ENCODE measurements at regions not wholly inside any gene's neighbourhood (a gene's known extent, or its start where the extent isn't known, plus 50 kb on each side); places are given as distances from the start of the nearest gene placed in this dataset.

GRCh38 chr1:90778486-90778885, 61.4 kb upstream of the BARHL2 start:
- H3K9me3 Mint-ChIP-seq: no peaks in the 10 kb centered on the region
- H3K36me3 Mint-ChIP-seq: no peaks in the 10 kb centered on the region
- H3K4me1 Mint-ChIP-seq: peaks cover 7% of the 10 kb centered on the region
- no peak overlapping the region for H3K4me3 Mint-ChIP-seq
- ATAC-seq: peak; percentile 43
- DNase-seq (ENCODE audit: low spot score in 2 of 2): no peak
- no peak overlapping the region for H3K27ac Mint-ChIP-seq

- Mint-ChIP-seq H3K36me3 (no peaks in the 10 kb centered on the region), H3K4me1 (peaks cover 7% of the 10 kb centered on the region), H3K4me3 (no peak overlapping the region), H3K27ac (no peak overlapping the region), H3K9me3 (no peaks in the 10 kb centered on the region)
- DNase-seq (ENCODE audit: low spot score in 2 of 2): no peak
- ATAC-seq: no peak
Measured at GRCh38 chr1:90773812-90774211, 56.7 kb upstream of the BARHL2 start.

DNA sequence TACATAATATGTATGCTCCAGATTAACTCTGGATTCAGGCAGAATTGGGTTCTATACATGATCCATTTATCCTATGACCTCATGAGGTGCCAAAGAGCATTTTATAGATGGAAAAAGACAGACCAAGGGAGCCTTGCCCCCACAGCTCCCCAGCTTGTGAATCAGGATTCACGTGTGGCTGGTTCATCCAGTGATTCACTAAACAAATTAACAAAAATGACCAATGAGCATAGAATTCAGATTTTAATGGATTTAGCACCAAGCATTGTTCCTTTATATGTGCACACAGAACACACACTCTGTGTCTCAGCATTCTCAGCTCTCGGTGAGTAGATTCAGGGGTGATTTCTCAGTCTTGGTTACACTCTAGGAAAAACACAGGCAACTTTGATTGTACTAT, 51.7 kb upstream of the BARHL2 start:
- H3K27ac Mint-ChIP-seq: no peak overlapping the region
- no peak for ATAC-seq
- H3K4me1 Mint-ChIP-seq: peaks cover 4% of the 10 kb centered on the region
- H3K4me3 Mint-ChIP-seq: no peak overlapping the region
- no peaks in the 10 kb centered on the region for H3K36me3 Mint-ChIP-seq
- DNase-seq (ENCODE audit: low spot score in 2 of 2): no peak
- H3K9me3 Mint-ChIP-seq: peaks cover 3% of the 10 kb centered on the region

- DNase-seq (ENCODE audit: low spot score in 2 of 2): no peak
- Mint-ChIP-seq H3K9me3 (peaks cover 3% of the 10 kb centered on the region), H3K27ac (no peak overlapping the region), H3K4me3 (no peak overlapping the region), H3K4me1 (peaks cover 5% of the 10 kb centered on the region), H3K36me3 (no peaks in the 10 kb centered on the region)
- peak; percentile 40 for ATAC-seq
Measured at GRCh38 chr1:90768098-90768497, 51.0 kb upstream of the BARHL2 start.

Measured in stimulated activated effector memory CD8-positive, alpha-beta T cell treated with anti-CD3 and anti-CD28 coated beads, Interleukin-12 subunit alpha, Interleukin-12 subunit beta, amount 100 ng/mL, for 72 hours (primary cell).